ENCODE measurements at regions not wholly inside any gene's neighbourhood (a gene's known extent, or its start where the extent isn't known, plus 50 kb on each side); places are given as distances from the start of the nearest gene placed in this dataset.

DNA sequence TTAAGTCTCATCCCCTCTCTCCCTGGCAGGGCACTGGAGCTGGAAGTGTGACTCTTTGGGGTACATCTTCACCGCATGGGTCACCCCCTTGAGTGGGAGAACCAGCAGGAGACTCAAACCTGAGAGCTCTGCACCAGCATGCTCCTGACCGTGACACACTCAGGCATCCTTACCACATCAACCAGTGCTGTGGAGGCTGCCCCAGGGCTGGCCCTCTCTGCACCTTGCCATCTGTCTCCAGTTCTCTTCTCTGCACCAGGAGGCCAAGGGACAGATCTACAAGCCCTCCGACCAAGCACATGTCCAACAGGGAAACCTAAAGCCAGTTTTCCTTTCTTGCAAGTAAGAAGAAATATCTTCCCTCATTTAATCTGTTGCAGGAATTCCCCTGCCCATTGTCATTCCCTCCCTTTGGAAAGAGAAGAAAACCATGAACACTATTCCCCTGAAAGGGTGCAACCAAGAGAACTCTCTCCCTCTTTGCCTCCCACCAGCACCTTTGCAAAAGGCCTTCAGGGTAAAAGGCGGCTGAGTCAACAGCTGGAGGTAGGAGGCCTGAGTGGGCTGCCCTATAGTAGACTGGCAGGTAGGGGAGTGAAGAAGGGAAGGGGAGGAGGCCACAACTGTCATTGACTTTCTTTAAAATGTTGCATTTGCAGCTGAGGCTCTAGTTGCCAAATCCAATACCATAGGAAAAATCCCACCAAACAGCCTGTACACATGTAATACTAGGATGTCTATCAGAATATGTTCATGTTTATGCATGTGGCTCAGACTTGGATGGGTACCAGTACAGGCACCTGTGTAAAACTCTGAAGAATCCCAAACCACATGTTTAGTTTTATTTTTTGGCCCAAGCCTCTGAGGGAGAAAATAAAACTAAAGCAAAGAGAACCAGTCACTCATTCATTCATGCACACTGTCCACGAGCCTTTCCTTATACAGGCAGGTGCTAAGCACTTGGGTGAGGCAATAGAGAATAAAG lies 117.0 kb downstream of the WT1 start:
- TF ChIP-seq NFE2 (IDR thresholded peaks at IDR 0.05; ENCODE audit: low read depth): no peak
- TF ChIP-seq FOS (IDR thresholded peaks at IDR 0.05; ENCODE audit: extremely low read depth, insufficient read length): no peak
- no peak for TF ChIP-seq RFX1 (IDR thresholded peaks at IDR 0.05)
- TF ChIP-seq, protein P1, sequence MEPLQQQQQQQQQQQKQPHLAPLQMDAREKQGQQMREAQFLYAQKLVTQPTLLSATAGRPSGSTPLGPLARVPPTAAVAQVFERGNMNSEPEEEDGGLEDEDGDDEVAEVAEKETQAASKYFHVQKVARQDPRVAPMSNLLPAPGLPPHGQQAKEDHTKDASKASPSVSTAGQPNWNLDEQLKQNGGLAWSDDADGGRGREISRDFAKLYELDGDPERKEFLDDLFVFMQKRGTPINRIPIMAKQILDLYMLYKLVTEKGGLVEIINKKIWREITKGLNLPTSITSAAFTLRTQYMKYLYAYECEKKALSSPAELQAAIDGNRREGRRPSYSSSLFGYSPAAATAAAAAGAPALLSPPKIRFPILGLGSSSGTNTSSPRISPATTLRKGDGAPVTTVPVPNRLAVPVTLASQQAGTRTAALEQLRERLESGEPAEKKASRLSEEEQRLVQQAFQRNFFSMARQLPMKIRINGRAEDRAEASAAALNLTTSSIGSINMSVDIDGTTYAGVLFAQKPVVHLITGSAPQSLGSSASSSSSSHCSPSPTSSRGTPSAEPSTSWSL (CRISPR knock-in tag; IDR thresholded peaks at IDR 0.05; ENCODE audit: borderline replicate concordance): no peak
- no peak for TF ChIP-seq MAZ (CRISPR knock-in tag; conservative IDR thresholded peaks at IDR 0.05 in 1 of 2, IDR thresholded peaks at IDR 0.05 in 1 of 2)
- TF ChIP-seq FUS (optimal IDR thresholded peaks at IDR 0.05; ENCODE audit: low read depth, low read length): no peak
- TF ChIP-seq SREBF2 (CRISPR knock-in tag; IDR thresholded peaks at IDR 0.05): no peak
- no peak for TF ChIP-seq HLTF (IDR thresholded peaks at IDR 0.05)
- TF ChIP-seq PHF8 (IDR thresholded peaks at IDR 0.05; ENCODE audit: borderline replicate concordance, low read length): no peak
- TF ChIP-seq, protein P2, sequence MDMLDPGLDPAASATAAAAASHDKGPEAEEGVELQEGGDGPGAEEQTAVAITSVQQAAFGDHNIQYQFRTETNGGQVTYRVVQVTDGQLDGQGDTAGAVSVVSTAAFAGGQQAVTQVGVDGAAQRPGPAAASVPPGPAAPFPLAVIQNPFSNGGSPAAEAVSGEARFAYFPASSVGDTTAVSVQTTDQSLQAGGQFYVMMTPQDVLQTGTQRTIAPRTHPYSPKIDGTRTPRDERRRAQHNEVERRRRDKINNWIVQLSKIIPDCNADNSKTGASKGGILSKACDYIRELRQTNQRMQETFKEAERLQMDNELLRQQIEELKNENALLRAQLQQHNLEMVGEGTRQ (CRISPR knock-in tag; IDR thresholded peaks at IDR 0.05): no peak
- TF ChIP-seq TCF7L2 (IDR thresholded peaks at IDR 0.05; ENCODE audit: low read depth, low read length): no peak
- TF ChIP-seq, protein P3, sequence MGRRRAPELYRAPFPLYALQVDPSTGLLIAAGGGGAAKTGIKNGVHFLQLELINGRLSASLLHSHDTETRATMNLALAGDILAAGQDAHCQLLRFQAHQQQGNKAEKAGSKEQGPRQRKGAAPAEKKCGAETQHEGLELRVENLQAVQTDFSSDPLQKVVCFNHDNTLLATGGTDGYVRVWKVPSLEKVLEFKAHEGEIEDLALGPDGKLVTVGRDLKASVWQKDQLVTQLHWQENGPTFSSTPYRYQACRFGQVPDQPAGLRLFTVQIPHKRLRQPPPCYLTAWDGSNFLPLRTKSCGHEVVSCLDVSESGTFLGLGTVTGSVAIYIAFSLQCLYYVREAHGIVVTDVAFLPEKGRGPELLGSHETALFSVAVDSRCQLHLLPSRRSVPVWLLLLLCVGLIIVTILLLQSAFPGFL (CRISPR knock-in tag; IDR thresholded peaks at IDR 0.05): no peak

All from K562 (cell line).